ENCODE measurements at regions not wholly inside any gene's neighbourhood (a gene's known extent, or its start where the extent isn't known, plus 50 kb on each side); places are given as distances from the start of the nearest gene placed in this dataset.
A peak's percentile ranks its signal among the peaks of the same experiment; 100 is the strongest.

DNA sequence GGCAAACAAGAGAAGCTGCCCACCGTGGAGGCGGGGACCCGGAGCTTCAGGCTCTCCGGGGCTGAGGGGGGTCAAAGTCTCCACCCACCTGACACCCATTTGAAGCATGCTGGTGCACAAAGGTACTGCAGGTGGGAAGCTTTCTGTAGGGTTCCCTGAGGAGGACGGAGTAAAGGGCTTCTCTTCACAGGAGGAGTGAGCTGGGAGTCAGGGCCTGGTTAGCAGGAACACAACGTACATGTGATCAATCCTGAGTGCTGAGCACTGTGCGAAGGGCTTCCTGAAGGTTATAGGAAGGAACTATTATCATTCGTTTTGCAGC lies 252.9 kb upstream of the RPL38 start:
- H3K27me3 Mint-ChIP-seq: peaks cover 13% of the 10 kb centered on the region
- no peak overlapping the region for H3K27ac Mint-ChIP-seq
- no peak overlapping the region for H3K4me3 Mint-ChIP-seq
- ATAC-seq (ENCODE audit: low read depth): no peak
- peaks cover 2% of the 10 kb centered on the region for H3K4me1 Mint-ChIP-seq
- no peaks in the 10 kb centered on the region for H3K36me3 Mint-ChIP-seq
- no peak for DNase-seq (ENCODE audit: low spot score in 2 of 2)
- peaks cover 1% of the 10 kb centered on the region for H3K9me3 Mint-ChIP-seq

DNA sequence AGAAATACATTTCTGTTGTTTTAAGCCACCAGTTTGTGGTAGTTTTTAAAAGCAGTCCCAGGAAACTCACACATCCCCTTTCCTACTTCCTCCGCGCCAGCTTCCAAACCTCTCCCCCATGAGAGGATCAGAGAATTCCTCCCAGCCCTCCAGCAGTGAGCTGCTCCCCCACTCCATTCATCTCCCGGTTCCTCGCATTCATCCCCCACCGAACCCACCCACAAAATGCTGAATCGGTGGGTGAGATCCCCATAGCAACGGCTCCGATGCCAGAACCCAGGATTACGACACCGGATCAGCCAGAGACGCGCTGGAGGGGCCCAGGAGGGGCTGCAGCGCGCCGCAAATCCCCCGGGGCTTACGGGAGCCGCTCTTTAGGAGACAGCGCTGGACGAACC lies 251.4 kb upstream of the RPL38 start:
- Mint-ChIP-seq H3K4me1 (peaks cover 2% of the 10 kb centered on the region), H3K27ac (no peak overlapping the region), H3K9me3 (peaks cover 1% of the 10 kb centered on the region), H3K36me3 (no peaks in the 10 kb centered on the region), H3K4me3 (peak overlapping the region; percentile 6), H3K27me3 (peaks cover 13% of the 10 kb centered on the region)
- no peak for DNase-seq (ENCODE audit: low spot score in 2 of 2)
- ATAC-seq (ENCODE audit: low read depth): no peak

DNA sequence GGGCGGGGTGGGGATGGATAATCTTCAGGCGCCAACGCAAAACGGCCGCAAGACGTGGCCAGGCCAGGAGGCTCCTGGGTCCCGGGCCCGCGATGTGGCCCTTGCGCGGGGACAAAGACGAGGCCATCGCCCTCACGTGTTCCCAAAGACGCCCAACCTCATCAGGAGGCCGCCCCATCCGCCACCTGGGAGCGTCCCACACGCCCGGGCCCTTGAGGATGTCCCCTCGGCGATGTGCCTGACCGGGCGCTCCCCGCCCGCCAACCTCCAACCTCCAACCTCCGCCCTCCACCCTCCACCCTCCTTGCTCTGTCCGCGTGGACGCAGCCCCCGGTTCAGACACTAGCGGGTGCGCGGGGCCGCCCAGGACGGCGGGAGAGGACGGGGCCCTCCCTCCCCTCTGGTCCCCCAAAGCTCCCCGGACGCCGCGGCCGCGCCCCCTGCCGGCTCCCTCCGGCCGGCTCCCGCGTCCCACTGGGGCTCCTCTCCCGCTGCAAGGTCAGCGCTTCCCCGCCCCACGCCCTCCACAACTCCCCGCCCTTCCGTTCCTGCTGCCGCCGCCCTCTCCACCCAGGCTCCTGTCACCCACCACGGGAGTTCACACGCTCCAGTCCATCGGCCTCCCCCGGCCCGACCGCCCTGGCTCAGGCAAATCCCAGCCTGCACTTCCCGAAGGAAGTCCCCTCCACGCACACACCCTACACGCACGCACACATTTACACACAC lies 250.8 kb upstream of the RPL38 start:
- Mint-ChIP-seq H3K4me1 (peaks cover 2% of the 10 kb centered on the region), H3K27me3 (peaks cover 7% of the 10 kb centered on the region), H3K36me3 (no peaks in the 10 kb centered on the region), H3K9me3 (no peaks in the 10 kb centered on the region), H3K4me3 (no peak overlapping the region), H3K27ac (no peak overlapping the region)
- DNase-seq (ENCODE audit: low spot score in 2 of 2) (peak in 1 of 2 donors; percentile 9), ATAC-seq (ENCODE audit: low read depth) (peak; percentile 58)

DNA sequence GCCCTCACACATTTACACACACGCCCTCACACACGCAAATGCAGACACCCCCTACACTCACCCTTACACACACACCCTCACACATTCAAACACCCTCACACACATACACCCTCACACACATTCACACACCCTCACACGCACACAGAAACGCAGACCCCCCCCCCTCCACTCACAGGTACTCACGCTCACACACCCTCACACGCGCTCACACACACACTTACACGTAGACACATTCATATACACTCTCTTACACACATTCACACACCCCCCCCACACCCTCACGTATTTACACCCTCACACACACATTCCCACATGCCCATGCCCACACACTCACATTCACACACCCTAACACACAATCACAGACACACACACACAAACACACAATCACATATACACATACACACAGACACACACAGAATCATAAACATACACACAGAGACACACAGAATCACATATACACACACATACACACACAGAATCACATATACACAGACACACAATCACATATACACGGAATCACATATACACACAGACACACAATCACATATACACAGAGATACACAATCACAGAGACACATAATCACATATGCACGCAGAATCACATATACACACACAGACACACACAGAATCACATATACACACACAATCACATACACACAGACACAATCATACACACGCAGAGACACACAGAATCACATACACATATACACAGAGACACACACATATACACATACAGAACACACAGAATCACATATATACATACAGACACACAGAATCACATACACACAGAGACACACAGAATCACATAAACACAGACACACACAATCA lies 250.1 kb upstream of the RPL38 start:
- Mint-ChIP-seq H3K27ac (no peak overlapping the region), H3K4me1 (peaks cover 2% of the 10 kb centered on the region), H3K36me3 (no peaks in the 10 kb centered on the region), H3K4me3 (no peak overlapping the region), H3K27me3 (peaks cover 4% of the 10 kb centered on the region), H3K9me3 (no peaks in the 10 kb centered on the region)
- DNase-seq (ENCODE audit: low spot score in 2 of 2) (no peak), ATAC-seq (ENCODE audit: low read depth) (no peak)

DNA sequence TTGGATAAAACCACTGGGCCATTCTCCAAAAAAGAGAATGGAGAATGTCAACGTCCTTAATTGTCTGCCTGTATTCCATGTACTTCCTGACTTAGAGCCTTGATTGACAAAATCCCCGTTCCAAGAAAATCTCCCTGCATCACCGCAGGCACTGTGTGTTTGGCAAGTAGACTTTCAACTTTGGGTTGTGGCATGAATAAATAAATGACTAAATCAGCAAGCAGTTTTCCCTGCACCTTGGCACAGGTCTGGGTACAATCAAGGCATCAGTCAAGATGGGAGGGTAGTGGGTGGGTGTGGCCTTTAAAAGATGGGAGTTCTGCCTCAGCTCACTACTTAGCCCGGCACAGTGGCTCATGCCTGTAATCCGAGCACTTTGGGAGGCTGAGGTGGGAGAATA lies 248.5 kb upstream of the RPL38 start:
- Mint-ChIP-seq H3K27me3 (peaks cover 2% of the 10 kb centered on the region), H3K36me3 (peaks cover under 1% of the 10 kb centered on the region), H3K9me3 (peaks cover 2% of the 10 kb centered on the region), H3K27ac (no peak overlapping the region), H3K4me3 (no peak overlapping the region), H3K4me1 (peaks cover 2% of the 10 kb centered on the region)
- DNase-seq (ENCODE audit: low spot score in 2 of 2) (no peak), ATAC-seq (ENCODE audit: low read depth) (no peak)

DNA sequence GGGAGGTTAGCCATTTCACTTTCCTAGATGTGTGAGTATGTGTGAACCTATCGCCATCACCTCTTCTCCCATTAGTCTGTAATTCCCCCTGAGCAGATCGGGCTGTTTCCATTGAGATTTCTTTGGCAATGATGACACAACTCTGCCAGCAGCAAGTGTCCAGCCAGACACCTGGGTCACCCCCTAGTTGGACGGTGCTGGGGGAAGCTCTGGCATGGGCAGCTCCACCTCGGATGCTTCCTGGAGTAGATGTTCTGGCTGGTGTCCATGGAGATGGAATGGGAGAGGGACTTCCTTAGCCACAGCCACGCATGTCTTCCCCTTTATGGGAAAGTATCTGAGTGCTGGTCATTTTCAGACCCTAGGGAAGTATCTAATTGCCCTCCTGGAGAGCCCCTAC lies 247.9 kb upstream of the RPL38 start:
- peaks cover 2% of the 10 kb centered on the region for H3K4me1 Mint-ChIP-seq
- no peak overlapping the region for H3K27ac Mint-ChIP-seq
- peaks cover 2% of the 10 kb centered on the region for H3K27me3 Mint-ChIP-seq
- H3K4me3 Mint-ChIP-seq: no peak overlapping the region
- H3K36me3 Mint-ChIP-seq: peaks cover 3% of the 10 kb centered on the region
- H3K9me3 Mint-ChIP-seq: peaks cover 5% of the 10 kb centered on the region
- no peak for ATAC-seq (ENCODE audit: low read depth)
- no peak for DNase-seq (ENCODE audit: low spot score in 2 of 2)

DNA sequence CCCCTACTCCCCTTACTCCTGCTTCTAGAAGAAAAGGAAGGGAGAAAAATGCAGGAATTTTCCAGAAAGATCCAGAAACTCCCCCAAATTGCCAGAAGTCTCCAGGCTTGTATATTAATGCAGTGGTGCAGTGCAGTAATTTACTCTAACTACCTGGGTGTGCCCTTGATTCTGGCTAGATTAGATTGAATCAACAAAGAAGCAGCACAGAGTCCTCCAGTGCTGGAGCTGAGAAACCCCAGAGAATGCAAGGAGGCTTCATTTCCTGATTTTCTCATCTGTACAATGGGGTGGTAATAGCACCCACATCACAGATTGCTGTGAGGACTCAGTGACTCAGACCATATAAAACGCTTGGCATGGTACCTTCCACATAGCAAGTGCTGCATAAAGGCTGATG lies 247.3 kb upstream of the RPL38 start:
- H3K9me3 Mint-ChIP-seq: peaks cover 5% of the 10 kb centered on the region
- no peak overlapping the region for H3K4me3 Mint-ChIP-seq
- H3K4me1 Mint-ChIP-seq: peaks cover 2% of the 10 kb centered on the region
- H3K27me3 Mint-ChIP-seq: peaks cover 2% of the 10 kb centered on the region
- H3K27ac Mint-ChIP-seq: no peak overlapping the region
- ATAC-seq (ENCODE audit: low read depth) (no peak), DNase-seq (ENCODE audit: low spot score in 2 of 2) (no peak)
- peaks cover 3% of the 10 kb centered on the region for H3K36me3 Mint-ChIP-seq

DNA sequence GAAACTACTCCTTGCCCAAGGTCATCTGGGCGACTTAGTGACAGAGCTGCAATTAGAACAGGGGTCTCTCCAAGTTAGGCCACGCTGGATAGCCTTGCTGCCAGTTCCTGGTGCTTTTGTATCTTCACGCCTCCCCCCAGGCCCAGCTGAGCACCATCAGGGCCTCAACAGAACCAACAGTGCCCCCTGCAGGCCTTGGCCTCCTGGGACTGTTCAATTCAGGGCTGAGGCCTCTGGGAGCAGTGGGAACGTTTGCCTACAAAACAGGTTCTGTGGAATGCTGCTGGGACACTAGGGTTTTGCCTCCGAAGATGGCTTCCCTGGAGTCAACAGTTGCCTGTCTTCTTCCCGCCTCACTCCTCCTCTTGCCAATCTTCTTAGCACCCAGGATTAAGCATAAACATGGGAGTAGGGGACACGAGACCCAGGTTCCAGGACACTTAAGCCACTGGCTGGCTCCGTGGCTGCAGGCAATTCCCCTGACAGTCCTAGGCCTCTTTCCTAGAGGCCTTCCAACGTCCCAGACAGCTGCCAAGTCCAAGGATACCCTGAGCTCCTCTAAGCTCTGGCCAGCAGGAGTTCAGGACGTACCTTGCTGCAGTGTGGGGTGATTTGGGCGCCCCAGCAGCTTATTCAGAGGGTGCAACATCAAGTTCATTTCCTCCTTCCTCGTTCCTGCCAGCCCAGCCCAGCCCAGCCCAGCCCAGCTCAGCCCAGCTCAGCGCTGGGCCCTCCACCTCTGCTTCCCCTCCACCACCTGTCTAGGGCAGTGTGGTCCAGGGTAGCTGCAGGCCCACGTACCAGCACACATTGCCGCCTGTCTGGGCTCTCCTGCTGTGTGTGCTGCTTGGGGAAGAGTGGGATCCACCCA lies 246.6 kb upstream of the RPL38 start:
- peaks cover 2% of the 10 kb centered on the region for H3K4me1 Mint-ChIP-seq
- peaks cover 3% of the 10 kb centered on the region for H3K36me3 Mint-ChIP-seq
- peaks cover 2% of the 10 kb centered on the region for H3K27me3 Mint-ChIP-seq
- DNase-seq (ENCODE audit: low spot score in 2 of 2) (peak; percentile 27 to 46), ATAC-seq (ENCODE audit: low read depth) (peak; percentile 64)
- H3K4me3 Mint-ChIP-seq: no peak overlapping the region
- H3K9me3 Mint-ChIP-seq: peaks cover 5% of the 10 kb centered on the region
- no peak overlapping the region for H3K27ac Mint-ChIP-seq

DNA sequence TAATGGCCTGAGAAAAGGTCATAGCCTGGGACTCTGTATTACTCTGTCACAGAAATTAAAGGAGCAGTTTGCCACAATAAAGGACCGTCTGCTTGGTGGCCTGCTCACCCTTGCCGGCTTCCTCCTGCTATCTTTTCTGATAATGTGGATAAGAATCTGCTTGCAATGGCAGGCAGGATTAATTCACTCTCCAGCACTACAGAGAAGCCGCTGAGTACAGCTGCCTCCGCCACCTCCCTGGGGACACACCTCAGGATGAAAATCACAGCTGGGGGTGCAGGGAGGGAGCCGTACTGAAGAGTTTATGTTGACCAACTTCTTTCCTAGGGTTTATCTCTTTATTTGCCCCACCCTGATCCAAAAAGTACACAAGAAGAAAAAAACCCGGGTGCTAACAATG lies 245.9 kb upstream of the RPL38 start:
- no peak for DNase-seq (ENCODE audit: low spot score in 2 of 2)
- H3K36me3 Mint-ChIP-seq: peaks cover 3% of the 10 kb centered on the region
- no peak for ATAC-seq (ENCODE audit: low read depth)
- peaks cover 5% of the 10 kb centered on the region for H3K9me3 Mint-ChIP-seq
- H3K27me3 Mint-ChIP-seq: no peaks in the 10 kb centered on the region
- no peaks in the 10 kb centered on the region for H3K4me1 Mint-ChIP-seq
- no peak overlapping the region for H3K27ac Mint-ChIP-seq
- no peak overlapping the region for H3K4me3 Mint-ChIP-seq

DNA sequence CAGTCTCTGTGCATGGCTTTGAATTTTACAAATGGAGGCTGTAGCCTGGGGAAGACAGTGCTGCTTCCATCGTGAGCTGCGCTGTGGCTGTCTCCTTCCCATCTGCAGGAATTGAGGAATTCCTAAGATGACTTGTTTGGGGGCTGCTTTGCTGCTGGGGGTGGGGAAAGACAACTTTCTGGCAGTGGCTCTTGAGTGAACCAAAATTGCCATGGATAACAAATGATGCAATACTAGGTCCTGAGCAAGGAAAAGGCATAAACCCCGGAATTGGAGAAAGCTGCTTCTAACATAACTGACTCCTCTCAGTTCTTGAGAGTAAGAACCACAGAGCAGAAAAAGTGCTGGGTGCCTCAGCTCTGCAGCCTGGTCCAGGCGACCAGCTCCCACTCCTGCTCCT lies 245.0 kb upstream of the RPL38 start:
- H3K27ac Mint-ChIP-seq: no peak overlapping the region
- no peak for DNase-seq (ENCODE audit: low spot score in 2 of 2)

DNA sequence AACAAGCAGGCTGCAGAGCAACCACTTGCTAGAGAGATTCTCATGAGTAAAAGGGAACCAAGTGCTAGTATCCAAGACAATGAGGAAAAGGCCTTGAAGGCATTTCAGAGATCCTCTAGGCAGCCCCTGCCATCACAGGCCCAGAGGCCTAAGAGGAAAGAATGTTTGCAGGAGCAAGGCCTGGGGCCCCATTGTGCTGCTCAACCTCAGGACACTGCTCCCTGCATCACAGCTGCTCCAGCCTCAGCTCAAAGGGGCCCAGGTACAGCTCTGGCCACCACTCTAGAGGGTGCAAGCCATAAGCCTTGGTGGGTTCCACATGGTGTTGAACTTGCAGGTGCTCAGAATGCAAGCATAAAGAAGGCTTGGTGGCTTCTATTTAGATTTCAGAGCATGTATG lies 243.0 kb upstream of the RPL38 start:
- Mint-ChIP-seq H3K4me3 (no peak overlapping the region), H3K36me3 (peaks cover 5% of the 10 kb centered on the region), H3K27ac (no peak overlapping the region), H3K27me3 (no peaks in the 10 kb centered on the region), H3K4me1 (no peaks in the 10 kb centered on the region), H3K9me3 (peaks cover 13% of the 10 kb centered on the region)
- ATAC-seq (ENCODE audit: low read depth) (no peak), DNase-seq (ENCODE audit: low spot score in 2 of 2) (no peak)

More for the DNA sequence above, 245.0 kb upstream of the RPL38 start:
- H3K27me3 Mint-ChIP-seq: no peaks in the 10 kb centered on the region
- ATAC-seq (ENCODE audit: low read depth): no peak
- H3K4me3 Mint-ChIP-seq: no peak overlapping the region
- no peaks in the 10 kb centered on the region for H3K4me1 Mint-ChIP-seq
- peaks cover 3% of the 10 kb centered on the region for H3K36me3 Mint-ChIP-seq
- peaks cover 5% of the 10 kb centered on the region for H3K9me3 Mint-ChIP-seq

DNA sequence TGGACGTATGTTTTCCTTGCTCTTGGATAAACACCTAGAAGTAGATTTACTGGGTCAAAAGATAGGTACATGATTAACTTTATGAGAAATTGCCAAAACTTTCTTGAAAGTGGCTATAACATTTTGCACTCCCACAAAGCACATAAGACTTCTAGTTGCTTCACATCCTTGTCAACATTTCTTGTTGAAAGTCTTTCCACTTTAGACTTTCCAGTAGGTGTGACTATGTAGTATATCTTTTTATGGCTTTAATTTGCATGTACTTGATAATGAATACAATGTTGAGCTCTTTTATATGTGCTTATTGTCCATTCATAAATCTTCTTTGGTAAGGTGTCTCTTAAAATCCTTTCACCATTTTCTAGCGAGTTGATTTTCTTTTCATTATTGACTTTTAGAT lies 241.2 kb upstream of the RPL38 start:
- no peak overlapping the region for H3K4me3 Mint-ChIP-seq
- H3K27me3 Mint-ChIP-seq: no peaks in the 10 kb centered on the region
- H3K9me3 Mint-ChIP-seq: peaks cover 13% of the 10 kb centered on the region
- no peaks in the 10 kb centered on the region for H3K4me1 Mint-ChIP-seq
- no peak overlapping the region for H3K27ac Mint-ChIP-seq
- ATAC-seq (ENCODE audit: low read depth): no peak
- DNase-seq (ENCODE audit: low spot score in 2 of 2): no peak
- H3K36me3 Mint-ChIP-seq: peaks cover 5% of the 10 kb centered on the region

DNA sequence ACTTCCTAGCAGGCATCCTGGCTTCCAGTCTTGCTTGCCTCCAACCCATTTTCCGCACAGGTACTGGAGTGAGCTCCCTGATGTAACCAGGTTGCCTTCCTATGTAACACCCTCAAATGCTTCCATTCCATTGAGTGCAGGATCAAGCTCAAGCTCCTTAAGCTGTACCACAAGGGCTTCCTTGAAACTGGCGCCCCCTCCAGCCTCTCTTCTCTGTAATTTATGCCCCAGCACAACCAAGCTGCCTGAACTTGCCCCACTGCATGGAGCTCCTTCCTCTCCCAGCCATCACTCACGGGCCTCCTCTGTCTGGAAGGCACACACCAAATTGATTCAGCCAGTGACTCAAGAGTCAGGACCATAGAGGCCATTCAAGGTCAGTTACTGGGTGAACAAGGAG lies 234.8 kb upstream of the RPL38 start:
- DNase-seq (ENCODE audit: low spot score in 2 of 2): no peak
- peaks cover 19% of the 10 kb centered on the region for H3K27me3 Mint-ChIP-seq
- peaks cover 2% of the 10 kb centered on the region for H3K4me1 Mint-ChIP-seq
- H3K36me3 Mint-ChIP-seq: peaks cover 2% of the 10 kb centered on the region
- no peak overlapping the region for H3K27ac Mint-ChIP-seq
- no peak overlapping the region for H3K4me3 Mint-ChIP-seq
- peaks cover 8% of the 10 kb centered on the region for H3K9me3 Mint-ChIP-seq
- ATAC-seq (ENCODE audit: low read depth): no peak

DNA sequence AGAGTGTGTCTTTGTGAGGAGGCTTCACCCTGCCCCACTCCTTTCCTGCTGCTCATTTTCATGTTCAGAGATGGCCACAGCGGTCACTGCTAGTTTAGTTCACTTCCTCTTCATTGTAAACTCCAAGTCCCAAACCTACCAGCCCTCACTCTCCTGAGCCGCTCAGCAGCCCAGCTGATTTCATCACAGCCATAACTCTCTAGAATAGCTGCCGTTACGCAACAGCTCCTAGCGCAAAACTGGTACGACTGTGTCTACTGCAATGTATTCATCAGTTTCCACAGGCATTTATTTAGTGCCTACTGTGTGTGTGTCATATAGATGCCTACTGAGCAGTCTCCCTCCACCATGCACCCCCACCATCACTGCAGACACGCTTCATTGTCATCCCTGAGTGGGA lies 233.5 kb upstream of the RPL38 start:
- DNase-seq (ENCODE audit: low spot score in 2 of 2): no peak
- no peak for ATAC-seq (ENCODE audit: low read depth)
- H3K4me3 Mint-ChIP-seq: no peak overlapping the region
- H3K27me3 Mint-ChIP-seq: peaks cover 19% of the 10 kb centered on the region
- peaks cover 2% of the 10 kb centered on the region for H3K36me3 Mint-ChIP-seq
- peaks cover 4% of the 10 kb centered on the region for H3K9me3 Mint-ChIP-seq
- H3K27ac Mint-ChIP-seq: no peak overlapping the region
- H3K4me1 Mint-ChIP-seq: peaks cover 2% of the 10 kb centered on the region
